HG02571 (cell line): ENCODE measurements at regions not wholly inside any gene's neighbourhood (a gene's known extent, or its start where the extent isn't known, plus 50 kb on each side); places are given as distances from the start of the nearest gene placed in this dataset.

Source experiments
- ATAC-seq: cut with Tn5 transposase; IDR thresholded peaks from one replicate; pipeline ENCODE4 v1.9.1; 2021; ENCODE audit warnings: mild to moderate bottlenecking, moderate library complexity; ENCODE audit not compliant: unreplicated experiment

DNA sequence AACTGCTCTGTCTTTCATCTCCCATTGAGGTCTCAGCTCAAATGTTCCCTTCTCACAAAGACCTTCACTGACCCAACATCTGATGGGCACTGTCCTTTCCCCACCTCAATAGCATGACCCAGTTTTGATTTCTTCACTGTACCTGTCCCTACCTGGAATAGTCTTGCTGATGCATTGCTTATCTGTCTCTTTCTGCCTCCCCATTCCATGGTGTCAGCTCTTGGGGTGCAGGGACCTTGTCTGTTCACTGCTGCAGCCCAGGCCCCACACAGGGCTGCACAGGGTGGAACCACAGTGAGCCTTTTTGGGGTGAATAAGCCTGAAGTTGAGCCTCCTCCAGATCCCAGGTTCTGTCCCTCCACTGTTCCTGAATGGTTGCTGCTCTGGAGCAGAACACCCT, 414.9 kb downstream of the PTPRU start:
- no peak for ATAC-seq

DNA sequence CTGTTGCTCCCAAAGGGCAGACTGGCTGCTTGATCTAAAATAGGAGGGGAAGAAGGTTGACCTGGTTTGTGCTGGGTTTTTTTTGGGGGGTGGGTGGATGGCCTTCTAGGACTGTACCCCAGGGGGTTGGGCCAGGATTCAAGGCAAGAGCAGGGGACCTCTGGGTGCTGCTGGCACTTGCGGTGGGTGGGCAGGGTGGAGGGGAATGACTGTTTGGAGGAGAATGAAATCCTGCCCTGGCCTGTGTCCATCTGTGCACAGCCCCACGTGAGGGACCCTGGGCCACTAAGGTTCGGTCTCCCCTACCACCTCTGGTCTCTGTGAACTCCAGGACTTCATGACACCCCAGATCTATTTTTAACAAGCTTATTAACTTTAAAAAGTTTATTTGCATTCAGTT, 414.2 kb downstream of the PTPRU start:
- ATAC-seq: no peak

DNA sequence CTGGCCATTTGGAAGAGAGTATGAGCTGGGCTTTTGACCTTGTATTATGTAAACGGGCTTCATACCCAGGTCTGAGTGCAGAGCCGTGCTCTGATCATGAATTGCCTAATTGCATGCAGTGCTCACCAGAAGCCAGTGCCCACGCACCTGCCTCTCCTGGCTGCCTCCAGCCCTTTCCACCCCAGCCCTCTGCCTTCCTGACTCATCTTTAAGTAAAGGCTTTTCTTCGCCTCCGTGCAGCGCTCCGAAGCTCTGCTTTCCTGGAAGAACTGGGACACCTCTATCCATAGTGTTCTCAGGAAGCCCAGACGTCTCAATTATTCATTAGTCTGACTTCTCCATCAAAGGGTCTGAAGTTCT, 413.7 kb downstream of the PTPRU start:
- no peak for ATAC-seq

DNA sequence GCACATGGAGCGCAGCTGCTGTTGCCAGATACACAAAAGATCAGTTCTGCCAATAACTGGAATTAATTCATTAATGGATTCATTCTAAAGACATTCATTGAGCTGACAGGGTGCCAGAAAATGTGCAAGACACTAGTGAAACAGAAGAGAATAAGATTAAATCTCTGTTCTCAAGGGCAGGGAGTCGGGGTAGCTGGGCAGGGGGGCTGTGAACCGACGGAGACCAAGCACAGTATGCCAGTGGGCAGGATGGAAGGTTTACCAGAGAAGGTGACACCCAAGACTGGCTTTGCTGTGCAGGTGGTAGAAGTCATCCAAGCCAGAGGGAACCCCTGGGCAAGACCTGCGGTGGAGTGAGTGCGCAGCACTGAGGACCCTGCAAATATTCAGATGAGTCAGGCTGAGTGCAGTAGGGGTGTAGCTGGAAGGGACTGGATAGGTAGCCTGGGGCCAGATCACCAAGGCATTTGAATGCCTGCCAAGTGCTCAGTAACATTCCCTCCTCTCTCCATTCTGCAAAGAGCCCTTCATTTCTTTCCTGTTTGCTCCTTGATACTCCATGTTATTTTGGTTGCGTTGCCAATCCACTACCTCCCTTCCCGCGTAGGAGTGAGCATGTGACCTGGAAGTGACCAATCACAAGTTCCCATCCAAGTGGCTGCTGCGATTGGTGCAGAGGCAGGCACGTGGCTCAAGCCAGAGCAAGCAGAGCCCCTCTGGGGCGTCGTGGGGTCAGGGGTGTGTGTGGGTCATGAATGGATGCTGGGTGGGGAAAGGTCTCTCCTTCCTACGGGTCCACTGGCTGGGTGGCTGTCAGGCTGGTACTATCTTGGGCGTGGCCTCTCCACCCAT, 413.1 kb downstream of the PTPRU start:
- no peak for ATAC-seq

DNA sequence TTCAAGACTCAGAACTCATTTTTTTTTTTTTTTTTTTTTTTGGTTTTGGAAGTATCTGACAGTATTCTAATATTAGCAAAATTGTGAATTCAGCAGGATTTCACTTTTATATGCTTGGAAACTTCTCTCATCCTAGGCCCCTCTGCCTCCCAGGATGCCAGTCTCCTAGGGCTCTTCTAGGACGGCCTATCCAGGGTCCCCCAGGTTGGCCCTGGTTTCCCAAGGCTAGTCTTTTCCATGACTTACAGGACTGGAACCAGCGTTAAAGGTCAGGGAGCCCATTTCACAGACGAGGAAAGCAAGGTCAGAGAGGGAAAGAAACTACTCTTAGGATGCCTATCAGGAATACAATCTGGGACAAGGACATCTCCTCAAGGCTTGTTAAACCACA, 412.5 kb downstream of the PTPRU start:
- no peak for ATAC-seq

DNA sequence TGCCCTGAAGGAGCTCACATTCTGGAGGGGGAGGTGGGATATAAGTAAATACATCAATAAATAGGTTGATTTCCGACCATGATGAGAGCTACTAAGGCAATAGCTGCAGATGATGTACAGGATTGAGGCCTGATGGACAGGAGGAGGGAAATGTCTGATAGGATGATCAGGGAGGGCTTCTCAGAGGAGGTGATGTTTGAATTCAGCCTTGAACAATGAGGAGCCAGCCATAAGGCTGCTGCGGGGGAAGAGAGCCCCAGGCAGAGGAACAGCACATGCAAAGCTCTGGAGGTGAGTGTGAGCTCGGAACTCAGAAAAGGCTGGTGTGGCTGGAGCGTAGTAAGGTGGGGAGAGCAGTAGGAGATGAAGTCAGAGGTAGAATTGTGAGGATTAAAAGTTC, 411.7 kb downstream of the PTPRU start:
- ATAC-seq: no peak

DNA sequence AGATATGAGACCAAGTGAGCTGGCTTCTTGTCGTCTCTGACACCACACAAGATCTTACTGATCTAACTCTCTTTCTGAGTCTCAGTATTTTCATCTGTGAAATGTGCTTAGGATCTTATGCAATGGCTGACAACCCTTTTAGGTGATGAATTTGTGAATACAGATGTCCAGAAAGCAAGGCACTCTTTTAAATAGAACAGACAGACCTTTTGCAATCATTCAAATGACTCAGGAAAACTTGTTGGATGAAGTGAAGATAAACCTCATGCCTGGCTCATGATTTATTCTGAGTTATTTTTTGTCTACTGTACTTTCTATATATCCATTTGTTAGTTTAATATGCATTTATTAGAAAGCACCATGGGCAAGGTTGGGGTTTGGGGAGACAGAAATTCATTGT, 411.3 kb downstream of the PTPRU start:
- ATAC-seq: no peak

DNA sequence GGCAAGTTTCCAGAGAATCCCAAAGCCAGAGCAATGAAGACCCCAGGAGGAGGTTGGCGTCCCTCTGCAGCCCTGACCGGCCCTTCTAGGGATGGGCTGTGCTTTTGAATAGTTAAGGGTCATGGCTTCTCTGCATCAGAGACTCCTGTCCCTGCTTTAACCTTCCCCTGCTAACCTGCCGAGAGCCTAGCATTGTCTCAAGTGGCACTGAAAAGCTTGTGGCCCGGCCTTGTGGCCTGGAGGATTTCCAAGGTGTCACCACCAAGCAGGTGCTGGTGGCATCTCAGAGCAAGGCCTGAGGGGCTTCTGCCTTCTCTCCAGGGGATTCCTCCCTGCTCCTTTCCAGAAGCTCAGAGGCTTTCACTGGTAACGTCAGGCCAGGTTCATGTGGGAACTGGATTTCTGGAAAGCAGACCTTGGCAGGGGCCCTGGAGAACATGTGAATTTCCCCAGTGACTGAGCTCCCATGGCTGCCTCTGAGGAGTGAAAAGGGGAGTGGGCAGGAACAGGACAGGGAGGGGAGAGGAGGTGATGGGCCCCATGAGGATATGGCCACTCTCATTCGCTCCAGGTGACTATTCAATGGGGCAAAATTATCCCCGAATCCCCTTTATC, 409.9 kb downstream of the PTPRU start:
- no peak for ATAC-seq

DNA sequence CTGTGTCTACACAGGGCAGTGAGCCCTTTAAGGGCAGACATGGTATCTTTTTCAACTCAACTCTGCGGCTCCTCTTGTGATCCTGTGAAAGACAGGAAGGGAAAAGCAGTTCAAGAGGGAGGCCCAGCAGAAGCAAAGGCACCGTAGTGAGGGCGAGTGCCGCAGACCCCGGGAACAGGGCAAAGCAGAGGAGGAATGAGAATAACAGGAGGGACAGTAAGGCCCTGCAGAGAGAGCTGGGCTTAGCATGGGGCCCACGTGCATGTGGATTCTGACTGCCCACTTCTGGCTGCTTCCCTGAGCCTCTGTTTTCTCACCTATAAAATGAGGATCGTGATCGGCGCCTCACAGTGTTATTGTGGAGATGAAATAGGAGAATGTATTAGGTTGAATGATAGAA, 409.3 kb downstream of the PTPRU start:
- ATAC-seq: no peak

DNA sequence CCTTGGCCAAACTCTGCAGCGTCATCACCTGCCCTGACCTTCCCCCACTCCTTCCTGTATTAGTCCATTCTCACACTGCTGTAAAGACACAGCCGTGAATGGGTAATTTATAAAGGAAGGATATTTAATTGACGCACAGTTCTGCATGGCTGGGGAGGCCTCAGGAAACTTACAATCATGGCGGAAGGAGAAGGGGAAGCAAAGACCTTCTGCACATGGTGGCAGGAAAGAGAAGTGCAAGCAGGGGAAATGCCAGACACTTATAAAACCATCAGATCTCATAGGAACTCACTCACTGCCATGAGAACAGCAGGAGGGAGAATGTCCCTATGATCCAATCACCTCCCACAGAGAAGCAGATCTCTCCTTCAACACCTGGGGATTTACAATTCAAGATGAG, 408.5 kb downstream of the PTPRU start:
- no peak for ATAC-seq

DNA sequence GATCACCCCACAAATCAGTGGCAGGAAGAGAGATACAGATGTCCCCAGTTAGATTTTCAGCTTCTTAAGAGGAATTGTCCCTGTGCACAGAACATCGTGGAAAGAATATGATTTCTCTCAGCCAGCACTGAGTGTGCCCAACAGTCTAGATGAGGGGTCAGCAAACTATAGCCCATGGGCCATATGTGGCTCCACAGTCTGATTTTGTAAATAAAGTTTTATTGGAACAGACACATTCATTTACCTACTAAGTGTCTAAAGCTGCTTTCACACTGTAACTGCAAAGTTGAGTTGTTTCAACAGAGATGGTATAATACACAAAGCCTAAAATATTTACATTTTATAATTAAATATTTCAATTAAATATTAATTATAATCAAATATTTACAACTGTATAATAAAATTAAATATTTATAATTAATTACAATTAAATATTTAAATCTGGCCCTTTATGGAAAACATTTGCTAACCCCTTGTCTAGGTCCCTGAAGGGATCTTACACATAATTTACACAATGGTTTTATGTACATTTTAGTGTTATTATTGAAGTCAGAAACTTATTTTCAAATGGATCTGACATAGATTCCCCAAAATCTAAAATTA, 407.6 kb downstream of the PTPRU start:
- no peak for ATAC-seq

DNA sequence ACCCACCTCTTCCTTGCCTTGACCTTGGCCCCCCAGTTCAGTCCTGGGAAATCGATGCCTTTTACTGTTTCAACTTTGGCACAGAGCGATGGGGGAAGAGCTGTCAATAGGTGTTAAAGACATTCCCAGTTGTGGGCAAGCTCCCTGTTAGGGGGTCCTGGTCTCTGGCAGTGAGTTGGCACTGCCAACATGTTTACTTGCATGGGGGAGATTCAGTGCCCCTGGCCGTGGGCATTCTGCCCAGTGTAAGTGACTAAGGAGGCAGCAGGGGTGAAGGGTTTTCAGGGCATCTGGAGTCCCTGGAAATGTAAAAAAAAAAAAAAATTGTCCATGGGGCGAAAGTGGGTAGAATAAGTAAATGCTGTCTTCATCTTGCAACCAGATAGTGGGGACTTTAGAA, 407.0 kb downstream of the PTPRU start:
- no peak for ATAC-seq

DNA sequence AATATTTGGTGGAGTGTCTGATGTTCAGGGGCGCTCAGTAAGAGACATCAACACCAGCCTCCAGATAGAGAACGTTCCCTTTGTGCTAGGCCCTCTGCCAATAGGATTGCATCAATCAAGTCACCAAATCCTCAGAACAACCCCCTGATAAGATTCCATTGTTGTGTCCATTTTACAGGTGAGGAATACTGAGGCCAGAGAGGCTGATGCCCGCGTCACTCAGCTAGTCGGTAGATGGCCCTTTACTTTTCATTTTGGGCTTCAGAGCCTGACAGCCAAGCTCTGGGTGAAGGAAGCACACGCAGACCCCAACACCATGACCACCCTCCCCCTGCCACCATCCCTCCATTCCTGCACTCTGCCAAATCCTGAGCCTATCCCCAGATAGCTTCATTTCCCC, 406.2 kb downstream of the PTPRU start:
- ATAC-seq: no peak

DNA sequence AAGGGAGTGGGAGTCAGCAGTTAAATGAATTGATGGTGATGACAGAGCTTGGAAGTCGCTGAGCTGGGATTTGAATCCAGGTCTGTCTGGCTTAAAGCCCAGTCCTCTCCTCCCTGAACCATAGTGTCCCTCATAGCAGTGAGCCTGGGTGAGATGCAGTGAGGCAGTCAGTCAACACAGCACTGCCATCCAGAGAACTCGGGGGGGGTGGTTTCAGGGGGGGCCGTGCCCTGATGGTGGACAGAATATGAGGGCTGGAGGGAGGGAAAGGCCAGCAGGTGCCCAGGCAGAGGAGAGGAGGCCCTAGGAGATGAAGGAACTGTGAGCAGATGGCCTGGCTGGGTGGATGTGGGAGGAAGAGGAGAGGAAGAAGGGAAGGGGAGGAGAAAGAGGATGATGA, 405.6 kb downstream of the PTPRU start:
- no peak for ATAC-seq

DNA sequence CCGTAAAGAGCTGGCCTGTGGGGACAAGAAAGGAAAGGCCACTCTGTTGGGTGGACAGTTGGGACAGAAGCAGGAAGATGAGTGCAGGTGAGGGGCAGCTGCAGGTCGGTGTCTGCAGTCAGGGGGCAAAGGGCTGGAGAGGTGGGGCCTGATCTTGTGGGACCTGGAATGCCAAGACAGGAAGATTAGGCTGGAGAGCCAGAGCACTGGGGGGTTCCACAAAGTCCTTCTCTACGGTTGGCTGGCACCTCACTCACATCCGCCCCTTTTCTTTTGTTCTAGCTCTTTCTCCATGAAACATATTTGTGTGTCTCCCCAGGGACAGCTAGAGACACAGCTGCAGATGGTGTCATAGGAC, 404.1 kb downstream of the PTPRU start:
- no peak for ATAC-seq

DNA sequence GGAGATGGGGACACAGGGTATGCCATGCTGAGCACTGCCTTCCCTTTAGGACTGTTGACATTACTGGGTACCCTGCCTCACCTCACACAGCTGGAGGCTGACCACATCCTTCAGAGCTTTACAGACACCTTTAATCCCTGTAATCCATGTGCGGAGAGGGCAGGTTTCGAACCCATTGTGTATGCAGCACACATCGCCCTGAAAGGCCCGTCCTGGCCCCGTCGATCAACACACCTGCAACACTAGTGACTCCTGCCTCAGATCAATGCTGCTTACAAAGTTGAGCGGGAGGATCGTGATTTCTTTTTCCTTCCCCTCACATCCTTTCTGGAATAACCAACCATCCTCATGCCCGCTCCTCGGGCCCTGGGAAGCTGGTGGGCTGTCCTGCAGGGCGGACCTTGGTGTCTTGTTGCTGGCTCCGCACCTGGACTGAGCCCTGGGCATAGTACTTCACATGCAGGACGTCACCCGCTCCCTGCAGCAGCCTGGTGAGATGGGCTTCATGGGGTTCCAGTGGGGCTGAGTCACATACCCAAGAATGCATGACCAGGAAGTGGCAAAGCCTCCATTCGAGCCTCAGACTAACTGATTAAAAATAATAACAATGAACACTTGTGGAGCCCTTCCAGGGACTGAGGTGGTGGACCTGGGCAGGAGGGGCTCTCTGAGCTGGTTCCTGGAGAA, 403.6 kb downstream of the PTPRU start:
- ATAC-seq: no peak

DNA sequence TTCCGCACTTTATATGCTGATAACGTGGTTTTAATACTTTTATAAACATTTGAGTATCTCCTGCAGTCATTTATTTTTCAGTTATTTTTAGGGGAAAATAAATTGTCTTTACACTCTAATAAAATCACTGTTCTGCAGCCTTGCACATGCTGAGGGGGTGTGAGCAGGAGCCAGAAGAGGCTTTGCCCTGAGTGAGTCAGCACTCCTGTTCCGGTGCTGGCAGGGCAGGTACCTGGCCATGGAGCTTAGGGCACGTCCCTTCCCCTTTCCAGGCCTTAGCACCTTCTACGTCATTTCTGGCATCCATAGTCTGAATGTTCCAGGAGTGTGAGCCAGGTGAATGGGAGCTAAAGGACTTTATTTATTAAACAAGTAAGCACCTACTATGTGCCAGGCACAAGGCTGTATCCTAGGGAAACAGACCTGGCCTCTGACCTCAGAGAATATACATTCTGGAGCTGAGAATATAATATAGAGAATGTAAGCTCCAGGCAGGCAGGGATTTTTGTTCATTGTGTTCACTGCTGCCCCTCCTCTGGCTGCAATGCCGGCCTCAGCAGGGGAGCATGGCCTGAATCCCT, 402.9 kb downstream of the PTPRU start:
- no peak for ATAC-seq

DNA sequence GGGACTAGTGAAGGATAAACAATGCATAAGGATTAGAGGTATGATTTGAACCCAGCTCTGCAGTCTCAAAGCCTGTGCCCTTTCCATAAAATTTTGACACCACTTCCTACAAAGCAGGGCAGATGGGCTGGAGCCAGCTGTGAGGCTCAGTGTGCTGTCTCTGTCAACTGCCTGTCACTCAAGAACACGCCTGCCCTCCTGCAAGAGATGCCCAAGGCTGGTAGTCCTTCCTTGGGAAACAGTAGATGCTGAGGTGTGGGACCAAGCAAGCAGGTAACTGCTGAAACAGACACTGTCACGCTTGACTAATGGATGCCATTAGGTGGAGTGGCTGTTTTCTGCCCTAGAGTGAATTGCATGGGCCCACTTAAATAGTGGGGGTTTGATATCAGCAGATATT, 402.0 kb downstream of the PTPRU start:
- ATAC-seq: no peak

DNA sequence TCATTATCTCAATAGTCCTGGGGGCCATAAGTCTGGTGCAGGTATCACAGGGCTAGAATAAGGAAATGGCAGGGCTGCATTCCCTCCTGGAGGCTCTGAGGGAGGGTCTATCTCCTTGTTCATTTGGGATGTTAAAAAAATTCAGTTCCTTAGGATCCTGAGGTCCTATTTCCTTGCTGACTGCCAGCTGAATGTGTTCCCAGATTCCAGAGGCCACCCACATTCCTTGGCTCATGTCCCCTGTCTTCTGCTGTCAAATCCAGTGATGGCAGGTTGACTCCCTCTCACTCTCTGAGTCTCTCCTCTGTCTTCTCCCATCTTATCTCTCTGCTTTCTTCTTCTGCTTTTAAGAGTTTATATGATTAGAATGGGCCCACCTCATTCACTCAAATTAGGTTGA, 400.6 kb downstream of the PTPRU start:
- no peak for ATAC-seq

DNA sequence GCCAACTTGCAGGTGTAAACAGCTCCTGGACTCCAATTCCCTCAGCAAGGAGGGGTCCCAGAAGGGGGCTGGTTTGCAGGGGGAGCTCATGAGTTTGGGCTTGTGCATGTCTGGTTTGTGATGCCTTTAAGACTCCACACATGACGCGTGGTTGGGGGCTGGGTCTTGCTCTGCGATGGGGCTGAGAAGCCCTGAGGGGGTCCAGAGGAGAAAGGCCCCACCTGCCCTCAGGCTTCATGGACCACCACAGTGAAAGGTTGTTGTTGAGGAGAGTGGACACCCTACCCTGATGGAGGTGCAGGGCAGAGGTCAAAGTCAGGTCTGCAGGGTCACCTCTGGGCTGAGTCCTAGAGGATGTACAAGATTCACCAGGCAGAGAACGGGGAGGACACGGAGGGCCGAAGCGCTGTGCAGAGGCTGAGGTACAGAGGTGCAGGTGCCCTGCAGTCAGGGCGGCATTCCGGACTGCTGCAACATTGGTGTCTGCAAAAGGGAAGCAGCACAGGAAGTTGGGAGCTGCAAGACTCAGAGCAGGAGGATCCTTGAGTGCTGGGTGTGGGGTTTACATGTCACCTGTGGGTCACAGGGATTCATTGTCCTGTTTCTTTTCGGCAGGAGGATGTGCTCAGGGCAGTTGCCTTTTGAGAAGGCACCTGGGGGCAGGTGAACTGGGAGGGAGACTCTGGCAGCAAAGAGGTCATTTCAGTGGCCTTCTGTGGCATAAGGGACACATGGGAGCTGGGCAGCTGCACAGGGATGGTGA, 399.4 kb downstream of the PTPRU start:
- ATAC-seq: no peak
